Ectodermal cell (in vitro differentiated cells): ENCODE measurements at regions not wholly inside any gene's neighbourhood (a gene's known extent, or its start where the extent isn't known, plus 50 kb on each side); places are given as distances from the start of the nearest gene placed in this dataset.
"Not testable (repeated sequence)": the region's sequence is repeated elsewhere in the genome, so short reads cannot be mapped to it uniquely, and the experiment has no call there.

ENCODE experiments used
- H3K27ac ChIP-seq: 2 replicates; pipeline ENCODE4 v1.7.0; 2013; ENCODE audit warnings: mild to moderate bottlenecking, low read depth, low read length; ENCODE audit not compliant: insufficient read depth, poor library complexity, severe bottlenecking
- H3K27me3 ChIP-seq: 2 replicates; pipeline ENCODE4 v1.7.0; 2013; ENCODE audit warnings: mild to moderate bottlenecking, low read length; ENCODE audit not compliant: insufficient read depth, control insufficient read depth, poor library complexity, severe bottlenecking
- H3K36me3 ChIP-seq: one replicate; pipeline ENCODE4 v1.7.0; 2013; ENCODE audit warnings: low read length; ENCODE audit not compliant: control insufficient read depth, insufficient read depth
- H3K4me1 ChIP-seq: one replicate; pipeline ENCODE4 v1.7.0; 2013; ENCODE audit warnings: low read length; ENCODE audit not compliant: control insufficient read depth, insufficient read depth
- H3K4me3 ChIP-seq: 2 replicates; pipeline ENCODE4 v1.7.0; 2013; ENCODE audit warnings: low read depth, low read length, control low read depth; ENCODE audit not compliant: insufficient read depth
- H3K9me3 ChIP-seq: 2 replicates; pipeline ENCODE4 v1.7.0; 2013; ENCODE audit warnings: mild to moderate bottlenecking, low read length, moderate library complexity; ENCODE audit not compliant: control insufficient read depth
- WGBS, 2 experiments: methylation state at CpG; one replicate each; pipeline ENCODE4 v1.1.7; 2013; ENCODE audit warnings: missing lambda C conversion rate in 2 of 2; 5-methylcytosine and 5-hydroxymethylcytosine counted together

- Histone ChIP-seq H3K27ac (no peak overlapping the region), H3K4me3 (no peak overlapping the region), H3K9me3 (no peaks in the 10 kb centered on the region), H3K4me1 (no peaks in the 10 kb centered on the region), H3K36me3 (no peaks in the 10 kb centered on the region), H3K27me3 (no peaks in the 10 kb centered on the region)
- 91 to 94% methylated on average over 2 of the region's 2 CpGs for WGBS, 2 experiments
Measured at GRCh38 chr2:155583674-155584195, 748.8 kb downstream of the NR4A2 start.

DNA sequence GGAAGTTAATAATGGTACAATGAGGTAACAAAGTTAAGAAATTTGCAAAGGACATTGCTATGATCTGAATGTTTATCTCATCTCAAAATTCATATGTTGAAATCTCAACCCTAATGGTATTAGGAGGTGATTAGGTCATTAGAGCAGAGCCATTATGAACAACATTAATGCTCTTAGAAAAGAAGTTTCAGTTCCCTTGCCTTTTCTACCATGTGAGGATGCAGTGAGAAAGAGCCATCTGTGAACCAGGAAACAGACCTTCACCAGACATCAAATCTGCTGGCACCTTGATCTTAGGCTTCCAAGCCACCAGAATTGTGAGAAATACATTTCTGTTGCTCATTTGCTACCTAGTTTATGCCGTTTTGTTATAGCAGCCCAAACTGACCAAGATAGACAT is 757.6 kb downstream of the NR4A2 start:
- 91 to 94% methylated on average over 1 of the region's 1 CpG for WGBS, 2 experiments

GRCh38 chr2:155547571-155547970 is 785.0 kb downstream of the NR4A2 start:
- H3K27ac ChIP-seq = no peak overlapping the region
- H3K4me1 ChIP-seq = no peaks in the 10 kb centered on the region
- H3K9me3 ChIP-seq = no peaks in the 10 kb centered on the region
- no peaks in the 10 kb centered on the region for H3K27me3 ChIP-seq
- WGBS, 2 experiments = 95 to 97% methylated on average over 3 of the region's 3 CpGs
- no peaks in the 10 kb centered on the region for H3K36me3 ChIP-seq
- no peak overlapping the region for H3K4me3 ChIP-seq

More for the DNA sequence above, 757.6 kb downstream of the NR4A2 start:
- Histone ChIP-seq H3K36me3 (no peaks in the 10 kb centered on the region), H3K9me3 (no peaks in the 10 kb centered on the region), H3K4me1 (no peaks in the 10 kb centered on the region), H3K27me3 (no peaks in the 10 kb centered on the region), H3K4me3 (no peak overlapping the region), H3K27ac (no peak overlapping the region)

- Histone ChIP-seq H3K4me3 (no peak overlapping the region), H3K27ac (no peak overlapping the region), H3K36me3 (no peaks in the 10 kb centered on the region), H3K27me3 (no peaks in the 10 kb centered on the region), H3K4me1 (no peaks in the 10 kb centered on the region), H3K9me3 (no peaks in the 10 kb centered on the region)
- 93 to 96% methylated on average over 10 of the region's 11 CpGs for WGBS, 2 experiments
Measured at GRCh38 chr2:155546721-155547555, 785.6 kb downstream of the NR4A2 start.

- not testable (repeated sequence) for H3K4me3 ChIP-seq, H3K36me3 ChIP-seq, H3K27ac ChIP-seq, H3K4me1 ChIP-seq, H3K9me3 ChIP-seq, H3K27me3 ChIP-seq
- 85 to 90% methylated on average over 5 of the region's 5 CpGs for WGBS, 2 experiments
Measured at GRCh38 chr2:155539028-155539427, 793.5 kb downstream of the NR4A2 start.

- Histone ChIP-seq H3K27ac (no peak overlapping the region), H3K9me3 (no peaks in the 10 kb centered on the region), H3K4me3 (no peak overlapping the region), H3K27me3 (no peaks in the 10 kb centered on the region), H3K36me3 (no peaks in the 10 kb centered on the region), H3K4me1 (no peaks in the 10 kb centered on the region)
- no CpG with 5 or more reads among the region's 1 CpG for WGBS, 2 experiments
Measured at GRCh38 chr2:155528034-155528433, 804.5 kb downstream of the NR4A2 start.

DNA sequence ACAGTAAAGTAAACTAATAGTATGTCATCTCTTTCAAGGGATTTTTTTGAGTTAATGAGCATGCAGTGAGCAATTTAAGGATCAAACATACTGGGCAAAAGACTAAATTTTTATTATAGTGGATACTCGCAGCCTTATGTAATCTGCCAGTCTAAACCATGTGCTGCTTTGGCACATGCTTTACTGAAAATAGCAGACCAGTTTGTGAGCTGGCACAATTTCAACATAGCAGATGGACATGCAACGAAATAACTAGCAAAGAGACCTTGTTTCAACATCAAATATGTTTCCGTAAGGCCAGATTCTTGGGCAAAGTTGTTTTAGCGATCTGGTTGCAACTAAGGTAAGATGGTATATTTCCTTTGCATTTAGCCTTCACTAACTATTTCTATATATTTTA is 807.3 kb downstream of the NR4A2 start:
- Histone ChIP-seq H3K4me1 (no peaks in the 10 kb centered on the region), H3K27ac (no peak overlapping the region), H3K9me3 (no peaks in the 10 kb centered on the region), H3K36me3 (no peaks in the 10 kb centered on the region), H3K27me3 (no peaks in the 10 kb centered on the region), H3K4me3 (no peak overlapping the region)
- 89 to 90% methylated on average over 3 to 4 of the region's 4 CpGs for WGBS, 2 experiments

DNA sequence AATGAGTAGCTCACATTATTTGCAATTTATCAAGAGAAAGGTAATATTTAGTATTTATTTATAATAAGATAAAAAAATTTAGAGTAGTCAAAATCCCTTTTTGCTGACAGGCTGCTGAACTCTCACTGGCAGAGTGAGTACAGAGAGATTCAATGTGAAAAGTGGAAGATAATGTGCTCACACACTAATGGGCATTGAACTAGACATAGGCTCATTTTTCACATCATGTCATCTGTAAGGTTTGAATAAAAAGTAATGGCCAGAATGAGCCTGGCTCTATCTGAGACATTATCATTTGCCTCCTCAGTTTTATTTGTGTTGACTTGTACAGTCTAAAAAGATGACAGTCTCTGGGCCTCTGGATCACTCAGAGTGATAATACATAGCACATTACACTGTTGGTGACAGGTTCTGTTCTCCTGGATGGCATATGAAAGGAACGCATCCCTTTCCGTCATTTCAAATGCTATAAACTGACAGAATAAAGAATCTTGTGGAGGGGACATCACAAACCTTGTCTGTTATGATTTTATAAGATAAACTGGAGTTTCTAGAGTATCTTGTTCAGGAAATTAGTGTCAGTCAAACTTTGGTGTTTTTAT is 812.9 kb downstream of the NR4A2 start:
- H3K9me3 ChIP-seq = no peaks in the 10 kb centered on the region
- no peaks in the 10 kb centered on the region for H3K36me3 ChIP-seq
- H3K4me1 ChIP-seq = no peaks in the 10 kb centered on the region
- H3K27me3 ChIP-seq = no peaks in the 10 kb centered on the region
- WGBS, 2 experiments = 88 to 96% methylated on average over 2 of the region's 2 CpGs
- no peak overlapping the region for H3K27ac ChIP-seq
- no peak overlapping the region for H3K4me3 ChIP-seq

DNA sequence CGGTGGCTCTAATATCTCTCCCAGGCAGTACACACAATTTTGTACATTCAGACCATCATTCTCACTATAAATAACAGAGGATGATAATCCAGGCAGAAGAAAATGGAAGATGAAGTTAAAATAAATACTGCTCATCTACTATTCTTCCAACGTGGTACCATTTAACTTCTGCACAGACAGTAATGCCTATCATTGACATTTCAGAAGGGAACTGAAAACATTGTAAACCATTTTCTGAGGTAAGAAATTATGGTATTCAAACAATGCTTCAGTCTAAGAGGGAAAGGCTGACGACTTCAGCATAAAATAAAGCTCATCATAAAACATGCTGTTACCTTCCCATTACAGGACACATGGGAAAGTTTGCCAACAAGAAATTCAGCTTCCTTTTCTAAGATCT is 814.4 kb downstream of the NR4A2 start:
- H3K27me3 ChIP-seq = no peaks in the 10 kb centered on the region
- WGBS, 2 experiments = 93 to 100% methylated on average over 1 to 3 of the region's 3 CpGs

GRCh38 chr2:155517362-155517761 is 815.2 kb downstream of the NR4A2 start:
- Histone ChIP-seq H3K36me3 (no peaks in the 10 kb centered on the region), H3K4me3 (no peak overlapping the region), H3K27me3 (no peaks in the 10 kb centered on the region), H3K9me3 (no peaks in the 10 kb centered on the region), H3K27ac (no peak overlapping the region), H3K4me1 (no peaks in the 10 kb centered on the region)
- WGBS, 2 experiments = 100% methylated on average over 1 of the region's 1 CpG

More for the DNA sequence above, 814.4 kb downstream of the NR4A2 start:
- Histone ChIP-seq H3K4me3 (no peak overlapping the region), H3K9me3 (no peaks in the 10 kb centered on the region), H3K4me1 (no peaks in the 10 kb centered on the region), H3K36me3 (no peaks in the 10 kb centered on the region), H3K27ac (no peak overlapping the region)
